ENCODE measurements at regions not wholly inside any gene's neighbourhood (a gene's known extent, or its start where the extent isn't known, plus 50 kb on each side); places are given as distances from the start of the nearest gene placed in this dataset.

GRCh38 chr6:43995137-43995536 lies 132.1 kb downstream of the MRPL14 start:
- TF ChIP-seq CTCF (conservative IDR thresholded peaks at IDR 0.05; ENCODE audit: low read depth, low read length) (no peak), EZH2 (IDR thresholded peaks at IDR 0.05; ENCODE audit: low read length, unreplicated experiment) (no peak)
